ENCODE measurements at regions not wholly inside any gene's neighbourhood (a gene's known extent, or its start where the extent isn't known, plus 50 kb on each side); places are given as distances from the start of the nearest gene placed in this dataset.

DNA sequence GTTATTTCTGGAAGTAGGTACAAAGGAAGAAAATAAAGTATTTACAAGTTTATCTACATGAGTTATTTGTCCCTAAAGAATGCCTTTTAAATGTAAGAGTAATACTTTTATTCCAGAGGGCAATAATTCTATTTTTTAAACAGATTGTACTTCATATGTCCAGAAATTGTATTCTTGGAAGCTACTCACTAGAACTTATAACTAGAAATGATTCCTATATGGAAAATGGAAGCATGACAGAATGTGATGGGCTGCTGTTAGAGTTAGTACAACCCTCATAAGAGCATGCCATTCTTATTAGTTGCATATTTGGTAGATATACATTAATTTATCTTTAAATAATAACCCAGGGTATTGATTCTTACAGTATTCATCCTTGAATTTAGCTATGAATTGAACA is 362.0 kb downstream of the FSIP2 start:
- no peak for TF ChIP-seq CEBPB (tag; IDR thresholded peaks at IDR 0.05)
- TF ChIP-seq, protein P1, sequence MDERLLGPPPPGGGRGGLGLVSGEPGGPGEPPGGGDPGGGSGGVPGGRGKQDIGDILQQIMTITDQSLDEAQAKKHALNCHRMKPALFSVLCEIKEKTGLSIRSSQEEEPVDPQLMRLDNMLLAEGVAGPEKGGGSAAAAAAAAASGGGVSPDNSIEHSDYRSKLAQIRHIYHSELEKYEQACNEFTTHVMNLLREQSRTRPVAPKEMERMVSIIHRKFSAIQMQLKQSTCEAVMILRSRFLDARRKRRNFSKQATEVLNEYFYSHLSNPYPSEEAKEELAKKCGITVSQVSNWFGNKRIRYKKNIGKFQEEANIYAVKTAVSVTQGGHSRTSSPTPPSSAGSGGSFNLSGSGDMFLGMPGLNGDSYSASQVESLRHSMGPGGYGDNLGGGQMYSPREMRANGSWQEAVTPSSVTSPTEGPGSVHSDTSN (CRISPR knock-in tag; IDR thresholded peaks at IDR 0.05; ENCODE audit: low read depth): no peak
- TF ChIP-seq, protein P1 (tag; conservative IDR thresholded peaks at IDR 0.05; ENCODE audit: low read depth): no peak
- TF ChIP-seq ZC3H4 (CRISPR knock-in tag; IDR thresholded peaks at IDR 0.05; ENCODE audit: borderline replicate concordance): no peak
- TF ChIP-seq IRF2 (CRISPR knock-in tag; IDR thresholded peaks at IDR 0.05): no peak
- TF ChIP-seq, protein P2, sequence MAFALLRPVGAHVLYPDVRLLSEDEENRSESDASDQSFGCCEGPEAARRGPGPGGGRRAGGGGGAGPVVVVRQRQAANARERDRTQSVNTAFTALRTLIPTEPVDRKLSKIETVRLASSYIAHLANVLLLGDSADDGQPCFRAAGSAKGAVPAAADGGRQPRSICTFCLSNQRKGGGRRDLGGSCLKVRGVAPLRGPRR (CRISPR knock-in tag; IDR thresholded peaks at IDR 0.05): no peak
- TF ChIP-seq, protein P3, sequence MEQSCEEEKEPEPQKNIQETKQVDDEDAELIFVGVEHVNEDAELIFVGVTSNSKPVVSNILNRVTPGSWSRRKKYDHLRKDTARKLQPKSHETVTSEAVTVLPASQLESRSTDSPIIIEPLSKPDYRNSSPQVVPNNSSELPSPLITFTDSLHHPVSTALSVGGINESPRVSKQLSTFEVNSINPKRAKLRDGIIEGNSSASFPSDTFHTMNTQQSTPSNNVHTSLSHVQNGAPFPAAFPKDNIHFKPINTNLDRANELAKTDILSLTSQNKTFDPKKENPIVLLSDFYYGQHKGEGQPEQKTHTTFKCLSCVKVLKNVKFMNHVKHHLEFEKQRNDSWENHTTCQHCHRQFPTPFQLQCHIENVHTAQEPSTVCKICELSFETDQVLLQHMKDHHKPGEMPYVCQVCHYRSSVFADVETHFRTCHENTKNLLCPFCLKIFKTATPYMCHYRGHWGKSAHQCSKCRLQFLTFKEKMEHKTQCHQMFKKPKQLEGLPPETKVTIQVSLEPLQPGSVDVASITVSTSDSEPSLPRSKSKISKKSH (CRISPR knock-in tag; IDR thresholded peaks at IDR 0.05): no peak
- TF ChIP-seq POLR2A (conservative IDR thresholded peaks at IDR 0.05): no peak
- no peak for TF ChIP-seq PPARD (CRISPR knock-in tag; IDR thresholded peaks at IDR 0.05)
- no peak for TF ChIP-seq EGR1 (conservative IDR thresholded peaks at IDR 0.05)
- TF ChIP-seq, protein P4, sequence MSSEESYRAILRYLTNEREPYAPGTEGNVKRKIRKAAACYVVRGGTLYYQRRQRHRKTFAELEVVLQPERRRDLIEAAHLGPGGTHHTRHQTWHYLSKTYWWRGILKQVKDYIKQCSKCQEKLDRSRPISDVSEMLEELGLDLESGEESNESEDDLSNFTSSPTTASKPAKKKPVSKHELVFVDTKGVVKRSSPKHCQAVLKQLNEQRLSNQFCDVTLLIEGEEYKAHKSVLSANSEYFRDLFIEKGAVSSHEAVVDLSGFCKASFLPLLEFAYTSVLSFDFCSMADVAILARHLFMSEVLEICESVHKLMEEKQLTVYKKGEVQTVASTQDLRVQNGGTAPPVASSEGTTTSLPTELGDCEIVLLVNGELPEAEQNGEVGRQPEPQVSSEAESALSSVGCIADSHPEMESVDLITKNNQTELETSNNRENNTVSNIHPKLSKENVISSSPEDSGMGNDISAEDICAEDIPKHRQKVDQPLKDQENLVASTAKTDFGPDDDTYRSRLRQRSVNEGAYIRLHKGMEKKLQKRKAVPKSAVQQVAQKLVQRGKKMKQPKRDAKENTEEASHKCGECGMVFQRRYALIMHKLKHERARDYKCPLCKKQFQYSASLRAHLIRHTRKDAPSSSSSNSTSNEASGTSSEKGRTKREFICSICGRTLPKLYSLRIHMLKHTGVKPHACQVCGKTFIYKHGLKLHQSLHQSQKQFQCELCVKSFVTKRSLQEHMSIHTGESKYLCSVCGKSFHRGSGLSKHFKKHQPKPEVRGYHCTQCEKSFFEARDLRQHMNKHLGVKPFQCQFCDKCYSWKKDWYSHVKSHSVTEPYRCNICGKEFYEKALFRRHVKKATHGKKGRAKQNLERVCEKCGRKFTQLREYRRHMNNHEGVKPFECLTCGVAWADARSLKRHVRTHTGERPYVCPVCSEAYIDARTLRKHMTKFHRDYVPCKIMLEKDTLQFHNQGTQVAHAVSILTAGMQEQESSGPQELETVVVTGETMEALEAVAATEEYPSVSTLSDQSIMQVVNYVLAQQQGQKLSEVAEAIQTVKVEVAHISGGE (CRISPR knock-in tag; IDR thresholded peaks at IDR 0.05): no peak
- TF ChIP-seq EP300 (IDR thresholded peaks at IDR 0.05; ENCODE audit: low read length): no peak
- TF ChIP-seq POLR3A (IDR thresholded peaks at IDR 0.05; ENCODE audit: borderline replicate concordance, extremely low read depth, insufficient read depth, insufficient read length): no peak
